Endothelial cell of umbilical vein (primary cell): ENCODE measurements at regions not wholly inside any gene's neighbourhood (a gene's known extent, or its start where the extent isn't known, plus 50 kb on each side); places are given as distances from the start of the nearest gene placed in this dataset.

ENCODE experiments used
- BruUV-seq: library from RNA; stranded (reverse); fragments of 400-500 nt; replicated peaks from 2 replicates; lab custom pipeline; 2021; lab: Mats Ljungman, UMichigan
- CTCF ChIA-PET: fragments of 300-600, 350-600 bp; sonication (Branson Sonifier 250); formaldehyde crosslinking; loops from one replicate; lab custom pipeline; 2021; ENCODE audit warnings: antibody characterized with exemption, inconsistent platforms; lab: Charles Lee
- POLR2A ChIA-PET: fragments of 300-600, 350-600 bp; sonication (Branson Sonifier 250); formaldehyde crosslinking; loops from one replicate; lab custom pipeline; 2021; ENCODE audit warnings: antibody characterized with exemption, inconsistent platforms; lab: Charles Lee
- DNase-seq: peaks from one replicate; pipeline ENCODE4 v3.0.0-alpha.2; 2011; ENCODE audit warnings: low read depth, low spot score
- FAIRE-seq: peaks from 2 replicates; lab custom pipeline; 2011; peaks lifted over from hg19 to GRCh38; lab: Jason Lieb, UNC
- H2AFZ ChIP-seq: 2 replicates; pipeline ENCODE4 v1.6.0; 2012; ENCODE audit warnings: low read depth, low read length, control low read depth, inconsistent platforms
- H3K27ac ChIP-seq: 2 replicates; pipeline ENCODE4 v1.5.1; 2011; ENCODE audit warnings: low read depth, mild to moderate bottlenecking, control low read depth, low read length, moderate library complexity; ENCODE audit not compliant: insufficient read depth
- H3K27me3 ChIP-seq, 2 experiments: 2 replicates each; pipeline versions ENCODE4 v1.6.0 to v1.6.1; 2011; ENCODE audit warnings: low read length in 2 of 2, mixed read lengths in 1 of 2; ENCODE audit not compliant: control insufficient read depth in 2 of 2, insufficient read depth in 2 of 2
- H3K36me3 ChIP-seq, 2 experiments: 2 replicates in 1 of 2; 3 replicates in 1 of 2; pipeline ENCODE4 v1.5.1; 2011; ENCODE audit warnings: low read length in 2 of 2, mild to moderate bottlenecking in 1 of 2, moderate library complexity in 1 of 2; ENCODE audit not compliant: control insufficient read depth in 2 of 2, insufficient read depth in 2 of 2; ENCODE audit errors: extremely low read depth in 1 of 2
- H3K4me1 ChIP-seq: 3 replicates; pipeline ENCODE4 v1.5.1; 2011; ENCODE audit warnings: mild to moderate bottlenecking, low read length; ENCODE audit not compliant: control insufficient read depth, insufficient read depth; ENCODE audit errors: extremely low read depth
- H3K4me2 ChIP-seq: 2 replicates; pipeline ENCODE4 v1.6.1; 2011; ENCODE audit warnings: low read length, control low read depth, mixed read lengths; ENCODE audit not compliant: insufficient read depth
- H3K4me3 ChIP-seq, 3 experiments: fragments of 200-600 bp in 1 of 3; sonication (generic), shearing (Covaris generic) in 1 of 3; replicated peaks in 1 of 3; 2 replicates each; pipeline ENCODE4 v1.5.1; 2011 to 2016; ENCODE audit warnings: control low read depth in 3 of 3, low read length in 3 of 3, mild to moderate bottlenecking in 2 of 3, inconsistent platforms in 1 of 3, low read depth in 1 of 3, moderate library complexity in 1 of 3; ENCODE audit not compliant: insufficient read depth in 1 of 3
- H3K79me2 ChIP-seq: 2 replicates; pipeline ENCODE4 v1.6.0; 2012; ENCODE audit warnings: low read length, inconsistent platforms; ENCODE audit not compliant: control insufficient read depth, insufficient read depth
- H3K9ac ChIP-seq: replicated peaks from 2 replicates; pipeline ENCODE3; 2011; ENCODE audit warnings: low read length, control low read depth; ENCODE audit not compliant: insufficient read depth; ENCODE audit errors: extremely low read depth
- H3K9me1 ChIP-seq: replicated peaks from 3 replicates; pipeline ENCODE4 v1.6.0; 2011; ENCODE audit warnings: mild to moderate bottlenecking, low read length; ENCODE audit not compliant: control insufficient read depth, insufficient read depth; ENCODE audit errors: extremely low read depth
- H3K9me3 ChIP-seq: replicated peaks from 2 replicates; pipeline ENCODE4 v1.5.1; 2012; ENCODE audit warnings: low read length, inconsistent platforms; ENCODE audit not compliant: control insufficient read depth, insufficient read depth
- H4K20me1 ChIP-seq: replicated peaks from 2 replicates; pipeline ENCODE3; 2011; ENCODE audit warnings: mild to moderate bottlenecking, low read length; ENCODE audit not compliant: control insufficient read depth, insufficient read depth; ENCODE audit errors: extremely low read depth
- EZH2 ChIP-seq: IDR thresholded peaks from 2 replicates; pipeline ENCODE4 v1.6.1; 2012; ENCODE audit warnings: borderline replicate concordance, low read depth, mild to moderate bottlenecking, moderate library complexity, low read length, inconsistent platforms; ENCODE audit not compliant: severe bottlenecking
- GATA2 ChIP-seq: IDR thresholded peaks from 2 replicates; pipeline ENCODE4 v1.7.0; 2011; ENCODE audit warnings: low read depth, mild to moderate bottlenecking, moderate library complexity, mixed read lengths, low read length; ENCODE audit not compliant: insufficient read length, insufficient read depth
- JUN ChIP-seq: IDR thresholded peaks from 2 replicates; pipeline ENCODE4 v1.6.1; 2011; ENCODE audit warnings: borderline replicate concordance, low read depth; ENCODE audit not compliant: insufficient read length, insufficient read depth
- MYC ChIP-seq: IDR thresholded peaks from one replicate; pipeline ENCODE4 v1.6.1; 2011; ENCODE audit warnings: mild to moderate bottlenecking, low read depth, low read length
- POLR2A ChIP-seq: IDR thresholded peaks from 2 replicates; pipeline ENCODE4 v1.6.1; 2012; ENCODE audit warnings: low read depth, mild to moderate bottlenecking, control low read depth, low read length
- POLR2AphosphoS5 ChIP-seq: IDR thresholded peaks from 2 replicates; pipeline ENCODE4 v1.6.1; 2012; ENCODE audit warnings: low read depth, mild to moderate bottlenecking, control low read depth, low read length, moderate library complexity; ENCODE audit not compliant: insufficient read depth
- dilution Hi-C: fragments of 300-500 bp; cut with MboI; formaldehyde crosslinking; loops from one replicate; pipeline ENCODE4 v1.15.0; 2019; ENCODE audit warnings: low sequenced_read_pairs; ENCODE audit not compliant: extremely low pct_ligation_motif_present
- intact Hi-C: fragments of 100-400 bp; cut with micrococcal nuclease; formaldehyde crosslinking; loops from one replicate; pipeline ENCODE4 v1.10.0; 2022
- TF ChIP-seq, protein P1 (sequence below), 2 donors: IDR thresholded peaks; 1 replicate in 1 of 2; 2 replicates in 1 of 2; pipeline ENCODE4 v1.5.1; 2011; ENCODE audit warnings: low read length in 2 of 2, mild to moderate bottlenecking in 2 of 2, moderate library complexity in 2 of 2, control low read depth in 1 of 2, inconsistent platforms in 1 of 2, low read depth in 1 of 2; ENCODE audit not compliant: insufficient read depth in 1 of 2; ENCODE audit errors: extremely low read depth in 1 of 2
- TF ChIP-seq, protein P2 (sequence below): IDR thresholded peaks from 2 replicates; pipeline ENCODE4 v1.6.1; 2011; ENCODE audit not compliant: insufficient read depth, insufficient read length

DNA sequence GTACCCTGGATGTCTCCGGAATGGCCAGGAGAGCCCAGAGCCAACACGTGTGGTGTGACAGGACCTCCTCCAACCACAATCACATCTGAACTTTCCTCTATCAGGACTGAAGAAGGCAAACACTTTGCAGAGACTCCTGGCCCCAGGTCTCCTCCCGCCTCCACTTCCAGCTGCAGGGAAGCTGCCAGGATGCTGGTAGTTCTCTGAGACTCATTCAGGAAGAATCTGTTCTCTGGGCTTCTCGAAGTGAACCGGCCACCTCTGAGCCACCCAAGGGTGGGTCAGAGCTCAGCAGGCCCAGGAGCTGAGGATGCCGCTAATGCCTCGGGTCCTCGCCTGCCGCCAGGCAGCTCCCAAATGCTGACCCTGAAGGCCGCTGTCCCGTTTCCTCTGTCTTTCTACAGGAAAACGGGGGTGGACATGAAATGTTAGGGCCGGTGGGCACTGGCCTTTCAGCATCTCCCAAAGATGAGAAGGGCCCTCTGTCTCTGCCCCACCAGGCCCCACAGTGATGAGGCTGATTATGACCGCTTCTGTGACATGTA is 789.9 kb downstream of the BRD1 start:
- Histone ChIP-seq H3K27ac (no peak overlapping the region), H3K9me3 (peaks cover 8% of the 10 kb centered on the region), H3K79me2 (no peaks in the 10 kb centered on the region), H4K20me1 (no peaks in the 10 kb centered on the region), H3K4me3 (no peak overlapping the region), H3K4me2 (no peak overlapping the region), H3K27me3 (no peaks in the 10 kb centered on the region), H3K9ac (no peak overlapping the region), H3K36me3 (no peaks in the 10 kb centered on the region), H2AFZ (no peak overlapping the region), H3K9me1 (no peaks in the 10 kb centered on the region), H3K4me1 (no peaks in the 10 kb centered on the region)
- intact Hi-C loops (no loop called here), dilution Hi-C loops (no loop called here)
- BruUV-seq, result no TSS peak
- POLR2A ChIA-PET, result no interaction called here
- FAIRE-seq (no peak), DNase-seq (no peak)
- CTCF ChIA-PET, result no interaction called here
- TF ChIP-seq, protein P1, sequence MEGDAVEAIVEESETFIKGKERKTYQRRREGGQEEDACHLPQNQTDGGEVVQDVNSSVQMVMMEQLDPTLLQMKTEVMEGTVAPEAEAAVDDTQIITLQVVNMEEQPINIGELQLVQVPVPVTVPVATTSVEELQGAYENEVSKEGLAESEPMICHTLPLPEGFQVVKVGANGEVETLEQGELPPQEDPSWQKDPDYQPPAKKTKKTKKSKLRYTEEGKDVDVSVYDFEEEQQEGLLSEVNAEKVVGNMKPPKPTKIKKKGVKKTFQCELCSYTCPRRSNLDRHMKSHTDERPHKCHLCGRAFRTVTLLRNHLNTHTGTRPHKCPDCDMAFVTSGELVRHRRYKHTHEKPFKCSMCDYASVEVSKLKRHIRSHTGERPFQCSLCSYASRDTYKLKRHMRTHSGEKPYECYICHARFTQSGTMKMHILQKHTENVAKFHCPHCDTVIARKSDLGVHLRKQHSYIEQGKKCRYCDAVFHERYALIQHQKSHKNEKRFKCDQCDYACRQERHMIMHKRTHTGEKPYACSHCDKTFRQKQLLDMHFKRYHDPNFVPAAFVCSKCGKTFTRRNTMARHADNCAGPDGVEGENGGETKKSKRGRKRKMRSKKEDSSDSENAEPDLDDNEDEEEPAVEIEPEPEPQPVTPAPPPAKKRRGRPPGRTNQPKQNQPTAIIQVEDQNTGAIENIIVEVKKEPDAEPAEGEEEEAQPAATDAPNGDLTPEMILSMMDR (IDR thresholded peaks at IDR 0.05; ENCODE audit: extremely low read depth in 1 of 2, insufficient read depth in 1 of 2, low read depth in 1 of 2, low read length in 2 of 2), result no peak
- TF ChIP-seq POLR2A, result no peak
- no peak for TF ChIP-seq POLR2AphosphoS5
- TF ChIP-seq GATA2, result no peak
- TF ChIP-seq EZH2, result no peak
- TF ChIP-seq MYC, result no peak

DNA sequence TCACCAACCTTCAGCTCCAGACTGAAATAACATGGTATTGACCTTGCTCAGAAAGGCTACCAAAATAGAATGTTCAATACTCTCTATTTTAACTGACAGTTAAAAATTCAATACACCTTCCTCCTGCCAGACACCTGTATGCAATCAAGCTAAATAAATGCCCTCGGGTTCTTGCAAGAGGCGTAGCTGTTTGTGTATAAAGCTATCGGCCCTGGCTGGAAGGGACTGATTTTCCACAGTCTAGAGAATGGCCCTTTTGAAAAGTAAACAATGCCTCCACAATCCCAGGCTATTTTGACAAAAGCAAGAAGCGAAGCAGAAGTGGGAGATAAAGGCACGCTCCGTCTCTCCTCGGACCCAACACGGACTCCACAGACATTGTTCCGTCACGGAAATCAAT is 791.2 kb downstream of the BRD1 start:
- no peaks in the 10 kb centered on the region for H3K36me3 ChIP-seq
- H3K4me3 ChIP-seq, result no peak overlapping the region
- H3K9me1 ChIP-seq, result no peaks in the 10 kb centered on the region
- POLR2A ChIA-PET, result no interaction called here
- DNase-seq, result no peak
- dilution Hi-C loops, result no loop called here
- CTCF ChIA-PET, result no interaction called here
- no peak for FAIRE-seq
- intact Hi-C loops, result no loop called here
- H3K4me1 ChIP-seq, result no peaks in the 10 kb centered on the region
- no TSS peak for BruUV-seq
- TF ChIP-seq POLR2AphosphoS5 (no peak), GATA2 (no peak), JUN (no peak), POLR2A (no peak)
- TF ChIP-seq, protein P2, sequence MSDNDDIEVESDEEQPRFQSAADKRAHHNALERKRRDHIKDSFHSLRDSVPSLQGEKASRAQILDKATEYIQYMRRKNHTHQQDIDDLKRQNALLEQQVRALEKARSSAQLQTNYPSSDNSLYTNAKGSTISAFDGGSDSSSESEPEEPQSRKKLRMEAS, result no peak
- TF ChIP-seq, protein P1 (IDR thresholded peaks at IDR 0.05; ENCODE audit: extremely low read depth in 1 of 2, insufficient read depth in 1 of 2, low read depth in 1 of 2, low read length in 2 of 2), result no peak
- no peak overlapping the region for H3K9ac ChIP-seq
- no peak overlapping the region for H3K4me2 ChIP-seq
- no peaks in the 10 kb centered on the region for H3K79me2 ChIP-seq
- H4K20me1 ChIP-seq, result no peaks in the 10 kb centered on the region
- peaks cover 8% of the 10 kb centered on the region for H3K9me3 ChIP-seq
- H2AFZ ChIP-seq, result no peak overlapping the region
- H3K27me3 ChIP-seq, result no peaks in the 10 kb centered on the region
- H3K27ac ChIP-seq, result no peak overlapping the region
